ENCODE measurements at regions not wholly inside any gene's neighbourhood (a gene's known extent, or its start where the extent isn't known, plus 50 kb on each side); places are given as distances from the start of the nearest gene placed in this dataset.

GRCh38 chr5:17428176-17428800 is 69.7 kb upstream of the TAF11L2 start:
- TF ChIP-seq CTCF (IDR thresholded peaks at IDR 0.05) (no peak), POLR2A (IDR thresholded peaks at IDR 0.05) (no peak)

All from testis (tissue), 2 donors.